Stimulated activated CD4-positive, alpha-beta T cell treated with anti-CD3 and anti-CD28 coated beads, Interleukin-15, amount 100 ng/mL, for 48 hours (primary cell): ENCODE measurements at regions not wholly inside any gene's neighbourhood (a gene's known extent, or its start where the extent isn't known, plus 50 kb on each side); places are given as distances from the start of the nearest gene placed in this dataset.
"Not testable (repeated sequence)": the region's sequence is repeated elsewhere in the genome, so short reads cannot be mapped to it uniquely, and the experiment has no call there.

Source experiments
- DNase-seq, 2 donors: peaks; one replicate each; pipeline ENCODE4 v3.0.0-alpha.2; 2020; ENCODE audit warnings: low read depth in 2 of 2

DNA sequence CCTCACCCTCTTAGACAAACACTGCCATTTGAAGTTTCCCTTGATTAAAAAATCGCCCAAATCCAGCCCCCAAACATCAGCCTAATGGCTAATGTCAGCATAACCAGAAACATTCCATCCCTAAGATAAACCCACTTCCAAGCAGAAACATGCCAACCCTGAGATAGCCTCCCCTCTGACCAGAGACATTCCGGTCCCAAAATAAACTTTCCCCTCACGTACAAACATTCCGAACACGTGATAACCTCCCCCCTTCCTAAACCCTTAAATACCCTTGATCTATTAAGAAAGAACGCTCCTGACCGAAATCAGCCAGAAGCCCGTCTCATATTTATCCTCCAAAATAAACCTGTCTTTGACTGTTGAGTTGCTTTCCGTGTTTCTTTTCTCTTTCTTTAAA is 237.2 kb downstream of the ASMT start:
- DNase-seq, result no peak

DNA sequence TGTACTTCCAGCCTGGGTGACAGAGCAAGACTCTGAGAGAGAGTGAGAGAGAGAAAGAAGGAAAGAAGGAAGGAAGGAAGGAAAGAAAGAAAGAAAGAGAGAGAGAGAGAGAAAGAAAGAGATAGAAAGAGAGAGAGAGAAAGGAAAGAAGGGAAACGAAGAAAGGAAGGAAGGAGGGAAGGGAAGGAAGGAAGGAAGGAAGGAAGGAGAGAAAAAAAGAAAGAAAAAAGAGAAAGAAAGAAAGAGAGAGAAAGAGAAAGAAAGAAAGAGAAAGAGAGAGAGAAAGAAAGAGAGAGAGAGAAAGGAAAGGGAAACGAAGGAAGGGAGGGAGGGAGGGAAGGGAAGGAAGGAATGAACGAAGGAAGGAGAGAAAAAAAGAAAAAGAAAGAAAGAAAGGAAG is 238.6 kb downstream of the ASMT start:
- DNase-seq, result no peak

DNA sequence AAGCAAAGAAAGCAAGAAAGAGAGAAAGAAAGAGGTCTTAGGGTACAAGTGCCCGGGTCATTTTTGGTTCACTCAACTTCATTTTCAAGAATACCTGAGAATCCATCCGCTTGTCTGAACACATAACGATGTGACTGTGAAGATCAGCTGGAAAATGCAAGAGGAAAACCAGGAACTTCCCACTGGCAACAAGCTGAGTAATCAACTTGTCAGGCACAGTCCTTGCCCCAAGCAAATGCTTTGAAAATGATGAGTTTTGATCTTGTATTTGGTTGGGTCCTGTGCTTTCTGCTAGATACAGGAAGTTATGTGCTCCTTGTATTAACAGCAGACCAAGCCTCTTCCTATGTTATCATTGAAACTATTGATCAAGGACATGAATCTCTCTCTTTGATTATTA is 239.1 kb downstream of the ASMT start:
- DNase-seq, result no peak

DNA sequence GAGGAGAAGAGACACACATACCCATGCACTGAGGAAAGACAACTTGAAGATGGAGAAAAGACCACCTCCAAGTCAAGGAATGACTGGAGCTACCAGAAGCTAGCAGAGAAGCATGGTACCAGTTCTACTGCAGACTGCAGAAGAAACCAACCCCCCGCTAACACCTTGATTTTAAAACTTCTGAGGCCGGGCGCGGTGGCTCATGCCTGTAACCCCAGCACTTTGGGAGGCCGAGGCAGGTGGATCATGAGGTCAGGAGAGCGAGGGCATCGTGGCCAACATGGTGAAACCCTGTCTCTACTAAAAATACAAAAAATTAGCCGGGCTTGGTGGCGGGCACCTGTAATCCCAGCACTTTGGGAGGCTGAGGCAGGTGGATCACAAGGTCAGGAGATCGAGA is 240.0 kb downstream of the ASMT start:
- DNase-seq, result not testable (repeated sequence)

DNA sequence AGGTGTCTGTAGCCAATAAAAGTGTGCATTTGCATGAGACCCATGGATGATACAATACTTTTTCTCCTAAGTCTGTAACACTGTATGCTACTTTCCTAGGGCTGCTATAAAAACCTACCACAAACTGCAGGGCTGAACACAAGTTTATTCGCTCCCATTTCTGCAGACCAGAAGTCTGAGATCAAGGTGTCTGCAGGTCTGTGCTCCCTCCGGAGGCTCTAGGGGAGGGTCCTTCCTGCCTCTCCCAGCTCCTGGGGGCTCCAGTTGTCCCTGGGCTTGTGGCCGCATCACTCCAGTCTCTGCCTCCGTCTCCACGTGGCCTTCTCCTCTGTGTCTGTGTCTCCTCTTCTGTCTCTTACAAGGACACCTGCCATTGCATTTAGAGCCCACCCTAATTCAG is 244.4 kb downstream of the ASMT start:
- not testable (repeated sequence) for DNase-seq

DNA sequence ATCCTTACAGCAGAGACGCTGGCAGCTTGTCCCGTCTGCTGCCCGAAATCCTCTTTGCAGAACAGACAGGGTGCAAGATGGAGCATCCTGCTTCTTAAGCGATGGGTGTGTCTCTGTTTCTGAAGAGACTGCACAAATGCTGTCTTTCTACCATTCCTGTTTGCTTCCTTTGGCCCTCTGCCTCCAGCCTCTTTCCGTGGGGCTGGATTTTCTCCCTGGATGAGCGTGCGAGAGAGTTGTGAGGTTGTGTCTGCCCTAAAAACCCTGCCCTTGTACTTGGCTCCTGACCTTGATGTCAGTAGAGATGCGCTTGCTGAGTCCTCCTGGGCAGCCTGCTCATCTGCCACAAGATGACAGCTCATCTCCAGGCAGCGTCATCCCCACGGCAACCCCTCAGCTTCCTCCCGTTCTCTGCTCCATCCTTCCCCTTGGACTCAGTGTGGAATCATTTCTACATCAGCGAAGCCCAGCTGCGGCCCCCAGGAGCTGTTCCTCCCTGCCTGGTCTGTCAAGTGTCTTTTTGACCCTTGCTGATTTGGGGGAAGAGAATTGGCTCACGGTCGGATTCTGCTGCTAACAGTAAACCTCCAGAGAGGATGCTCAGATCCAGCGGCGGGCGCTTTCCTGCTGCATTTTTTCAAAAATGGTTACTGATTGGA is 246.2 kb downstream of the ASMT start:
- DNase-seq, result no peak

DNA sequence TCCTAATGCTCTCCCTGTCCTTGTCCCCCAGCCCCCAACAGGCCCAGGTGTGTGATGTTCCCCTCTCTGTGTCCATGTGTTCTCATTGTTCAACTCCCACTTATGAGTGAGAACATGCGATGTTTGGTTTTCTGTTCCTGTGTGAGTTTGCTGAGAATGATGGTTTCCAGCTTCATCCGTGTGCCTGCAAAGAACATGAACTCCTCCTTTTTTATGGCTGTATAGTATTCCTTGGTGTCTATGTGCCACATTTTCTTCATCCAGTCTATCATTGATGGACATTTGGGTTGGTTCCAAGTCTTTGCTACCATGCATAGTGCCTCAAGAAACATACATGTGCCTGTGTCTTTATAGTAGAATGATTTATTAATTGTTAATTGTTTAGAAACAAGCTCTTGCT is 249.1 kb downstream of the ASMT start:
- DNase-seq, result not testable (repeated sequence)

DNA sequence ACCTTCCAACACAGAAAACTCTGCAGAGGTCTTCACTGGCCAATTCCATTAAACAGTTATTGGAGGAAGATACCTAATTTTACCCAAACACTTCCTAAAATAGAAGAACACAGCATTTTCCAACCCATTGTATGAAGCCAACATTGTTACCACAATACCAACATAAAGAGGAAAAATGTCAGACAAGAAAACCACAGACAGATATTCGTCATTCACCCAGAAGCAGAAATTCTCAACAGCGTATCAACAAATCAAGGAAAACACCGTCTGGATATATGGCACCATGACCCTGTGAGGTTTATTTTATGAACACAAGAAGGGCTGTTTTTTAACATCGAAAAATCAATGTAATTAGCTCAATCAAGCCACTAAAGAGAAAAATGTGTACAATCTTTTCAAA is 255.6 kb downstream of the ASMT start:
- no peak for DNase-seq

DNA sequence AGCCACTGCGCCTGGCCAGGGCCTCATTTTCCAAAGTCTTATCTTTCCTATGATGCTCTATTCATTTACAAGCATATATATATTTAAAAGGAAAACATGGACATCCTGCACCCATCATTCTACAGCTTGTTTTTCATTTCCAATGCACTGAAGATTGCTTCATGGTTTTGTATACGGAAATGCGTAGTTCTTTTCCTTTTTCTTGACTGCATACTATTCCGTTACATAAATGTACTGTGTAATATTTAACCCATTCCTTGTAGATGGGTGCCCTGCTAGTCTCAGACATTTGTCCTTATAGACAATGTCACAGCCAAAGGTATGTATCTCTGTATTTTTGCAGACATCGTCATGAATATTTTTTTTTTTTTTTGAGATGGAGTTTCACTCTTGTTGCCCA is 257.0 kb downstream of the ASMT start:
- DNase-seq, result no peak

DNA sequence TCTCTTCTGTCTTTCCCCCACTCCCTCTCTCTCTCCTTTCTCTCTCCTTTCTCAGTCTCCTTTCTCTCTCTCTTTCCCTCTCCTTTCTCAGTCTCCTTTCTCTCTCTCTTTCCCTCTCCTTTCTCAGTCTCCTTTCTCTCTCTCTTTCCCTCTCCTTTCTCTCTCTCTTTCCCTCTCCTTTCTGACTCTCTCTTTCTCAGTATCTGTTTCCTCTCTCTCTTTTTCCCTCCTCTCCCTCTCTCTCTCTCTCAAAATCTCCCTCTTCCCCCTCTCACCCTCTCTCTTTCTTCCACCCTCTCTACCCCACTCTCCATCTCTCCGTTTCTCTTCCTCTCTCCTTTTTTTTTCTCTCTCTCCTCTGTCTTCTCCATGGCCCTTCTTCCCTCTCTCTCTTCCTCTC is 258.8 kb downstream of the ASMT start:
- DNase-seq, result no peak

DNA sequence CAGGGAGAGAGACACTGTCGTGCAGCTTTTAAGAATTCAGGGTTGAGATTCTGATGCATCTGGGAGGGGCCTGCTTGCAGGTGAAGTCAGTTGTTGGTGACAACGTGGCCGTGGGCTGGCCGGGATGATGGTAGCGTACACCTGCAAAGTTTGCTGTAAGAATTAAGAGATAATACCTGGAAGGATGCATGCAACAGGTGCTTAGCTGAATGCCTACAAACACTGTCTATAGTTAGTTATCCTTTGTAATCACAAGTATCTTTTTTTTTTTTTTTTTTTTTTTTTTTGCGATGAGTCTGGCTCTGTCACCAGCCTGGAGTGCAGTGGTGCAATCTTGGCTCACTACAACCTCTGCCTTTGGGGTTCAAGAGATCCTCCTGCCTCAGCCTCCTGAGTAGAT is 259.6 kb downstream of the ASMT start:
- DNase-seq, result no peak

DNA sequence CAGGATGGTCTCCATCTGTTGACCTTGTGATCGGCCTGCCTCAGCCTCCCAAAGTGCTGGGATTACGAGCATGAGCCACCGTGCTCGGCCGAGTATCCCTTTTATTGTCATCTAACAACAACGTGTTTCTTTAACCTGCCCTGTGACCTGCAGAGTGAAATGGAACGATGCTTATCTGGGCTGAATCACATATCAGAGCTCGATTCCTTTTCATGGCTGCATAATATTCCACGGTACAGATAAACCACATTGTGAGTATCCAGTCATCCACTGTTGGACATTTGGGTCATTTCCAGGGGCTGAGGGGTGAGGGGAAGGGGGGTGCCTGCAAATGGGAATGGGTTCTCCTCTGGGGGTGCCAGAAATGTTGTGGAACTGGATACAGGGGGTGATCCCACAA is 260.0 kb downstream of the ASMT start:
- no peak for DNase-seq

DNA sequence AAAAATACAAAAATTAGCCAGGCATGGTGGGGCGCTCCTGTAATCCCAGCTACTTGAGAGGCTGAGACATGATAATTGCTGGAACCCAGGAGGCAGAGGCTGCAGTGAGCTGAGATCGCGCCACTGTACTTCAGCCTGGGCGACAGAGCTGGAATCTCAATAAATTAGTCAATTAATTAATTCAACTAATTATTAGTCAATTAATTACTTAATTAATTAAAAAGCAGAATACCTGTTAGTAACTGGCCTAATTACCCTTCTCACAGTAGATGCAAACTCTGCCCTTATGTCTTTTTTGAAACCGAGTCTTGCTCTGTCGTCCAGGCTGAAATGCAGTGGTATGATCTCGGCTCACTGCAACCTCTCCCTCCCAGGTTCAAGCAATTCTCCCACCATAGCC is 261.2 kb downstream of the ASMT start:
- no peak for DNase-seq

DNA sequence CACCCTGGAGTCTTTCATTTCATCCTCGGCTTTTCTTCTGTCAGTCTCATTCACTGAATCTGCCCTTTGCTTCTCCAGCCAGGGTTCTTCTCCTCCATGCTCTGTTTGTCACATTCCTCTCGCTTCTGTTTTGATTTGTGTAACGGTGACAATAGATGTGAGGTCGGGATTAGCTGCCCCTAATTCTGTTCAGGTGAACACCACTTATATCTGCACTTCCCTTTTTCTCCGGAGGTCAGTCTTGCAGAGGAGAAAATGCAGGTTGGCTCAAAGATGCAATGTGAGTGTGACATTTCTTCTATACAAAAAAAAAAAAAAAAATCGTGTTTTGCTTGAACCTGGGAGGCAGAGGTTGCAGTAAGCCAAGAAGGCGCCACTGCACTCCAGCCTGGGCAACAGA is 262.9 kb downstream of the ASMT start:
- DNase-seq, result no peak

DNA sequence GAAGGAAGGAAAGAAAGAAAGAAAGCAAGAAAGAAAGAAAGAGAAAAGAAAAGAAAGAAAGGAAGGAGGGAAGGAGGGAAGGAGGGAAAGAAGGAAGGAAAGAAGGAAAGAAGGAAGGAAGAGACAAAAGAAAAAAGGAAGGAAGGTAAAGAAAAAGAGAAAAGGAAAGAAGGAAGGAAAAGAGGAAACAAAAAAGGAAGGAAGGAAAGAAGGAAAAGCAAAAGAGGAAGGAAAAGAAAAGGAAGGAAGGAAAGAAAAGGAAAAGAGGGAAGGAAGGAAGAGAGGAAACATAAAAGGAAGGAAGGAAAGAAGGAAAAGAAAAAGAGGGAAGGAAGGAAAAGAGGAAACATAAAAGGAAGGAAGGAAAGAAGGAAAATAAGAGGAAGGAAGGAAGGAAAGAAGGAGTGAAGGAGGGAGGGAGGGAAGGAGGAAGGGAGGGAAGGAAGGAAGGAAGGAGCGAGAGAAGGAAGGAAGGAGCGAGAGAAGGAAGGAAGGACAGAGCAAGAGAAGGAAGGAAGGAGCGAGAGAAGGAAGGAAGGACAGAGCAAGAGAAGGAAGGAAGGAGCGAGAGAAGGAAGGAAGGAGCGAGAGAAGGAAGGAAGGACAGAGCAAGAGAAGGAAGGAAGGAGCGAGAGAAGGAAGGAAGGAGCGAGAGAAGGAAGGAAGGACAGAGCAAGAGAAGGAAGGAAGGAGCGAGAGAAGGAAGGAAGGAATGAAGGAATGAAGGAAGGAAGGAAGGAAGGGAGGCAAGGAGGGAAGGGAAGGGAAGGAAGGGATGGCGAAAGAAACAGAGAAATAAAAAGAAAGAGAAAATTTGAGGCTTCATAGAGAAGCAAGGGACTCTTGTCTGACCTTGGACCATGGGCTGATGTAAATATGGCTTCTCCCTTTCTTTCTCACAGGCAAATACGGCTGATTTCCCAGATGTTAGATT is 266.3 kb downstream of the ASMT start:
- not testable (repeated sequence) for DNase-seq

DNA sequence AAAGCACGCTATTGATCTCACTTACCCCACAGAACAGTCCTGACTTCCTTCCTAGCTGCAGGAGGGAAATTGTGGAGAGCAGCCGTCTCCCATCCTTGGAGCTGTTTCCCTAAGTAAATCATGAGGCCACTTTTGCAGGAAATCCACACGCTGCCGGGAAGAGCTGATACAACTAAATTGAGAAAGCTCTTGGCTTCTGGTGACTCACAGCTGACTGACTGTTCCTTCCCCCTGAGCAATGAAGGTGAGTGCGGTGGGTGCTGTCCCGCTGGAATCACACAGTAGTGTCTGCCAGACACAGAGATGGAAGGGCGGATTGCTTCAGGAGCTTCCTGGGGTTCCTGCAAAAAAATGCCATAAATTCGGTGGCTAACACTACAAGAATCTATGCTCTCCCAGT is 268.9 kb downstream of the ASMT start:
- DNase-seq, result no peak

DNA sequence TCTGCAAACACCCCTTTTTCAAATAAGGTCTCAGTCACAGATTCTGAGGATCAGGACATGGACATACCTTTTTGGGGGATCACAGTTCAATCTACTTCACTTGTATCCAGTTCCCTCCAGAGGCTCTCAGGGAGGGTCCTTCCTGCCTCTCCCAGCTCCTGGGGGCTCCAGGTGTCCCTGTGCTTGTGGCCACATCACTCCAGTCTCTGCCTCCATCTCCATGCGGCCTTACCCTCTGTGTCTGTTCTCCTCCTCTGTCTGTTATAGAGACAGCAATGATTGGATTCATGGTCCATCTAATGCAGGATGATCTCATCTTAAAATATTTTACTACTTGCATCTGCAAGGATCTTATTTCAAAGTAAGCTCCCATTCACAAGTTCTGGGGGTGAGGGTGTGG is 269.6 kb downstream of the ASMT start:
- DNase-seq, result no peak

DNA sequence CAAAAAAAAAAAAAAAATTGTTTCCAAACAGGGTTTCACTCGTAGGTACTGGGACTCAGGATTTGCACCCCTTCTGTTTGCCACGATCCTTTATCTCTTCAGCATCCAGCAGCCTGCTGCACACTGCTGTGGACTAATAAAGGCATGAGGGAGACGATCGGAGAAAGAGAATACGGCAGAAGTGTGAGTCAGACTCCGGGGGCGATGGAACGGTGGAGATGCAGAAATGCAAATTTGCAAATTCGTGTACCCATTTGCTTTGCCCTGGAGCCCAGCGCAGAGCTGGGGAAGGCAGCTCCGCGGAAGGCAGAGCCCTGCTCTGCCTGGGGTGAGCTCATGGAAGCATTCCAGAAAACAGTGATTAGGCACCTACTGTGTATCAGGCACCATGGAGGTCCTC is 270.3 kb downstream of the ASMT start:
- no peak for DNase-seq

DNA sequence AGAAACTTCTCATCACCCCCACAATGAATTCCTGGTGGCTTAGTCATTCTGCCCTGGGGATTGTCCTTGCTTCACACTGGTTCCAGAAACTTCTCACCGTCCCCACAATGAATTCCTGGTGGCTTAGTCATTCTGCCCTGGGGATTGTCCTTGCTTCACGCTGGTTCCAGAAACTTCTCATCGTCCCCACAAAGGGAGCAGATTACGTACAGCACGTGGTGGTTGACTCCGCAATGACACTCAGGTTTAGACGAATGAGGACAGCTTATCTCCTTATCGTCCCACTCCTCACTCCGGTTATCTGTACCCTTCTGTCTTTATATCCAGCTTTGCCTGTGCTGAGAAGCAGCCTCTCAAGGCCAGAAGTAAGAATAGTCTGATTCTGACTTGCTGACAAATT is 273.4 kb downstream of the ASMT start:
- not testable (repeated sequence) for DNase-seq

DNA sequence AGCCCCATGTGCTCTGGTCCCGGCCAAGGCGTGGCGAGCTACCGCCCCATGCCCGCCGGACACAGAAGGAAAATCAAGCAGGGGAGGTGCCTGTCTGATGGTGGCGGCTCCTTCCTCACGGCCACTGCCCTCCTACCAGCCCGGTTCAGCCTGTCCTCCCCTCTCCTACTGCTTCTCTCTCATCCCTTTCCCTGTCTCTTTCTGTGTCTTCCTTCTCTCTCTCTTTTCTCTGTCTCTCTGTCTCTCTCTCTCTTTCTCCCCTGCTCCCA is 279.1 kb downstream of the ASMT start:
- no peak for DNase-seq

DNA sequence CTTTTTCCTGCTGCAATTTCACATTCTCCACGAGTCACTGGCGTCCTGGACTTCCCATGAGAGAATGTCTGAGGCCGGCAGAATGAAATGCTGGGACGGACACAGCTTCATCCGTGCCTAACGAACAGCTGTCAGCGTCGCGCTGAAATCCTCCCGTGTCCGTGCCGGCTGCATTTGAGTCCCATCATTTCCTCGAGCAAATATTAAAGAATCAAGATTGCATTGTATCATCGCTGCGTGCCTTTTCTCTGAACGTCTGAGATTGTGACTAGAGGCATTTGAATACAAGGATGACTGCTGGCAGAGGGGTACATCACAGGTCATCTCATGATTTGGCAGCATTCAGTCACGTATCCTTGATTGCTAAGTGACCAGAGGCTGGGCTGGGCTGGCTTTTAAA is 279.9 kb downstream of the ASMT start:
- no peak for DNase-seq

DNA sequence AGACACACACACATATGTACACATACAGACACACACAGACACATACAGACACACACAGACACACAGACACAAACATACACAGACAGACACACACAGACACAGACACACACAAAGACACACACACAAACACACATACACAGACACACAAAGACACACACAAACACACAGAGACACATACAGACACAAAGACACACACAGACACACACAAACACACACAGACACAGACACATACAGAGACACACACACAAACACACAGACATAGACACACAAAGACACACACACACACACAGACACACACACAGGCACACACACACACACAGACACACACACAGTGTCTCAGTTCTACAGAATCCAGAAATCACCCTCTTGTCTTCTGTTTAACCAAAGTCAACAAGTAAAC is 280.7 kb downstream of the ASMT start:
- no peak for DNase-seq

DNA sequence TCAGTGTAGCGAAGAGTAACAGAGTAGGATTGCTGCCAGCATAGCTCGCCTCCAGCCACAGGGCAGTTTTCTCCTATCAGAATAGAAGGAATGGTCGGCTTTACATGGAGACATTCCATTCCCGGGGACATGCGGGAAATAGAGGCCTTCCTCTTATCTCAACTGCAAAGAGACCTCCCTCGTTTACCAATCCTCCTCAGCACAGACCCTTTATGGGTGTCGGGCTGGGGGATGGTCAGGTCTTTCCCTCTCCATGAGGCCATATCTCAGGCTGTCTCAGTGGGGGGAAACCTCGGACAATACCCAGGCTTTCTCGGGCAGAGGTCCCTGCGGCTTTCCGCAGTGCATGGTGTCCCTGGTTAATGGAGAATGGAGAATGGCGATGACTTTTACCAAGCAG is 285.0 kb downstream of the ASMT start:
- no peak for DNase-seq

DNA sequence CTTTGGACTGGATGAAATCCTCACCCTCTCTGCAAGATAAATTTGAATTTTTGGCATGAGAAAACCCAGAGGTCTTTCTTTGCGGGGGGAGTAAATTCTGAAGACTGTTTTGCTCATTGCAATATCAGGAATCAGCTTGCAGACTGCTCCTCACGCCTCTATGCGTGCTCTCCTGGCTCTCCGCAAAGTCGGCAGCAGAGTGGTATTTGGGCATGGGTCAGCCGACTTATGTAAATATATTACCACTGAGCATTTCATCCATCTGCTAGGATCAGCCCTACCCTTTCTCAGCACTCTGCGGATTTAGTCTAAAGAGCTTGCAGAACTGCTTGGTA is 288.0 kb downstream of the ASMT start:
- no peak for DNase-seq
